ENCODE measurements at regions not wholly inside any gene's neighbourhood (a gene's known extent, or its start where the extent isn't known, plus 50 kb on each side); places are given as distances from the start of the nearest gene placed in this dataset.
"Not testable (repeated sequence)": the region's sequence is repeated elsewhere in the genome, so short reads cannot be mapped to it uniquely, and the experiment has no call there.

DNA sequence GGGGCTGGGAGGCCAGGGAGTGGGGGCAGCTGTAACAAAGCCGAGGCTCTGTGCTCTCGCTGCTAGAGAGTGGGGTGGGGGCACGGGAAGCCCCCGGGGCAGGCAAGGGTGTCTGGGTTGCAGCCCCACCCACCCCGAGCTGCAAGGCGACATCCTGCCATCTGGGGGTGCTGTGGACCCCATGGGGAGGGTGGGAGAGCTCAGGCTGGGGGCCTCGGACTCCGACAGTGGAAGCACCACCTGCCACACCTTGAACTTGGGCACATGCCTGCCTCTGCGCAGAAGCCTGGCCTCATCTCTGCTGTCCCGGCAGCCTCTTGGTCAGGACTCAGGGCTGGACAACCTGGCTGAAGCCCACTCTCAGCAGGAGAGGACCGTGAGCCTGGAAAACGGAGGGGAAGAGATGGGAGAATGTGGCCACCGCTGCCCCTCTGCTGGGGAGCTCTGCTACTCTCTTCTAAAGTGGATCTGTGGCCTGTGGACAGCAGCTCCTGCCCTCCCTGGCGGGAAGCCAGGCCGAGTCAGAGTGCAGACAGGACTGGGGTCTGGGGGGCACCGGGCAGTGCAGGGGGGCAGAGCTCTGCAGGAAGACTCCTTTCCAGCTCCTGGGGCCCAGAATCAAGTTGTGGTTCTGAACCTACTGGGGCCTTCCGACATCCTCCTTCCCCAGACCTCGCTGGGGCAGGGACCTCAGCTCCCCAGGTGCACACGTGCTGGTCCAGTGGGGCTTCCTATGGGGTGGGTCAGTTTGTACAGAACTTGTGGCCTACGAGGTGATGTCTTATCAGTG lies 207.2 kb downstream of the BANP start:
- not testable (repeated sequence) for H3K4me3 ChIP-seq (ENCODE audit: low read depth, low read length); H3K27ac ChIP-seq (ENCODE audit: low read depth, low read length); H3K9ac ChIP-seq (ENCODE audit: low read depth, low read length); H3K27me3 ChIP-seq (ENCODE audit: control insufficient read depth, insufficient read depth, low read length); H3K4me1 ChIP-seq (ENCODE audit: control insufficient read depth, insufficient read depth, low read length); H3K36me3 ChIP-seq (ENCODE audit: control insufficient read depth, insufficient read depth, low read length); H3K9me3 ChIP-seq (ENCODE audit: control insufficient read depth, insufficient read depth, low read length)

- H3K4me1 ChIP-seq (ENCODE audit: control insufficient read depth, insufficient read depth, low read length); H3K36me3 ChIP-seq (ENCODE audit: control insufficient read depth, insufficient read depth, low read length); H3K9me3 ChIP-seq (ENCODE audit: control insufficient read depth, insufficient read depth, low read length); H3K9ac ChIP-seq (ENCODE audit: low read depth, low read length); H3K4me3 ChIP-seq (ENCODE audit: low read depth, low read length); H3K27me3 ChIP-seq (ENCODE audit: control insufficient read depth, insufficient read depth, low read length); H3K27ac ChIP-seq (ENCODE audit: low read depth, low read length): not testable (repeated sequence)
Observed at GRCh38 chr16:88159046-88159896, 208.0 kb downstream of the BANP start.

DNA sequence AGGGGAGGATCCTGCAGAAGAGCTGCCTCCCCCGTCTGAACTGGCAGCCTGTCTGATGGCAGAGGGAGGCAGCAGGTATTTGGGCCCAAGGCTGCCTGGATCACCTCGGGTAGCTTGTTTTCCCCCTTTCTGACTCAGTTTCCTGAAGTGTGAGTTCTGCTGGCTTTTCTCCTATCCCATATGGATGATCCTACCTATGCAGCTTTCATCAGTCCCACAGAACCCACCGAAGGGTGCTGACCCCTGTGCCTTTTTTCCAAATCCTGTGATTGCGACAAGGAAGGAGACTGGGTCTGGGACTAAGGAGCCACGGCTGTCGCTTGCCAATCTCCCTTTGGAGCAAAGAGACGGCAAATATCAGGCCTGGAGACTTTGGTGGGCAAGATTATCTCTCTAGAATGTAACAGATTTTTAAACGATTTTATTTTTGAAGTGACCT lies 208.7 kb downstream of the BANP start:
- not testable (repeated sequence) for H3K9ac ChIP-seq (ENCODE audit: low read depth, low read length); H3K9me3 ChIP-seq (ENCODE audit: control insufficient read depth, insufficient read depth, low read length); H3K36me3 ChIP-seq (ENCODE audit: control insufficient read depth, insufficient read depth, low read length); H3K4me3 ChIP-seq (ENCODE audit: low read depth, low read length); H3K27ac ChIP-seq (ENCODE audit: low read depth, low read length); H3K4me1 ChIP-seq (ENCODE audit: control insufficient read depth, insufficient read depth, low read length); H3K27me3 ChIP-seq (ENCODE audit: control insufficient read depth, insufficient read depth, low read length)

GRCh38 chr16:88161191-88161590 lies 210.0 kb downstream of the BANP start:
- H3K27ac ChIP-seq (ENCODE audit: low read depth, low read length); H3K4me3 ChIP-seq (ENCODE audit: low read depth, low read length): not testable (repeated sequence)

DNA sequence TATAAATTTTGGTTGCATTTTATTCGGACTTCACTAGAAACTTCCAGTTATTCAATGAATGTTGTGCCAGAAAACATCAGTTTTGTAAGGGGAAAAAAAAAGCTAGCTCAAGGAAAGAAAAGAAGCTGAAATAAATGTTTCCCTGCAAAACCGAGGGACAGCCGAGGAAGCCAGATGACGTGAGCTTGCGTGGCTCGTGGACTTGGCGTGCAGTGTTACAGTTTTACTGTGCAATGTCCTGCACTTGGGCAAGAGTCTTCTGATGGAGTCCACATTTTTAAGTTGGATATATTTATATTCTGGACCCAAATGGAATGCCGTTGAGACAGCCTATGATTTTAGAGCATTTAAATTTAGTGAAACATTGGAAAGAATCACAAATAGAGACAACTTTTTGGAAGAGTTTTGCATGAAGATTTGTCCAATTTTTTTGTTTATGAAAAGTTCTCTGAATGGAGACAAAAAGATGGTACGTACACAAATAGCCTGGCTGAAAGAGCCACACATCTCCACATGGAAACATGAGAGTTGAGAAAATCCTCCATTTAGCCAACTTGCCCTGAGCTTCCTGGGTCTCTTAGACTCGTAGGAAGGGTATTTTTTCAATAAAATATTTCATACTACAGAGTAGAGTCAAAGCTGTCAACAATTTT lies 210.5 kb downstream of the BANP start:
- not testable (repeated sequence) for H3K9me3 ChIP-seq (ENCODE audit: control insufficient read depth, insufficient read depth, low read length); H3K9ac ChIP-seq (ENCODE audit: low read depth, low read length); H3K36me3 ChIP-seq (ENCODE audit: control insufficient read depth, insufficient read depth, low read length); H3K4me3 ChIP-seq (ENCODE audit: low read depth, low read length); H3K4me1 ChIP-seq (ENCODE audit: control insufficient read depth, insufficient read depth, low read length); H3K27me3 ChIP-seq (ENCODE audit: control insufficient read depth, insufficient read depth, low read length); H3K27ac ChIP-seq (ENCODE audit: low read depth, low read length)

More at GRCh38 chr16:88161191-88161590, 210.0 kb downstream of the BANP start:
- H3K27me3 ChIP-seq (ENCODE audit: control insufficient read depth, insufficient read depth, low read length); H3K4me1 ChIP-seq (ENCODE audit: control insufficient read depth, insufficient read depth, low read length); H3K9ac ChIP-seq (ENCODE audit: low read depth, low read length); H3K9me3 ChIP-seq (ENCODE audit: control insufficient read depth, insufficient read depth, low read length); H3K36me3 ChIP-seq (ENCODE audit: control insufficient read depth, insufficient read depth, low read length): not testable (repeated sequence)

- not testable (repeated sequence) for H3K27ac ChIP-seq (ENCODE audit: low read depth, low read length); H3K4me1 ChIP-seq (ENCODE audit: control insufficient read depth, insufficient read depth, low read length); H3K27me3 ChIP-seq (ENCODE audit: control insufficient read depth, insufficient read depth, low read length); H3K9me3 ChIP-seq (ENCODE audit: control insufficient read depth, insufficient read depth, low read length); H3K36me3 ChIP-seq (ENCODE audit: control insufficient read depth, insufficient read depth, low read length); H3K4me3 ChIP-seq (ENCODE audit: low read depth, low read length); H3K9ac ChIP-seq (ENCODE audit: low read depth, low read length)
Observed at GRCh38 chr16:88162778-88163177, 211.5 kb downstream of the BANP start.

GRCh38 chr16:88164196-88165039 lies 213.2 kb downstream of the BANP start:
- H3K27me3 ChIP-seq (ENCODE audit: control insufficient read depth, insufficient read depth, low read length); H3K4me1 ChIP-seq (ENCODE audit: control insufficient read depth, insufficient read depth, low read length); H3K36me3 ChIP-seq (ENCODE audit: control insufficient read depth, insufficient read depth, low read length); H3K9me3 ChIP-seq (ENCODE audit: control insufficient read depth, insufficient read depth, low read length); H3K4me3 ChIP-seq (ENCODE audit: low read depth, low read length); H3K27ac ChIP-seq (ENCODE audit: low read depth, low read length); H3K9ac ChIP-seq (ENCODE audit: low read depth, low read length): not testable (repeated sequence)

DNA sequence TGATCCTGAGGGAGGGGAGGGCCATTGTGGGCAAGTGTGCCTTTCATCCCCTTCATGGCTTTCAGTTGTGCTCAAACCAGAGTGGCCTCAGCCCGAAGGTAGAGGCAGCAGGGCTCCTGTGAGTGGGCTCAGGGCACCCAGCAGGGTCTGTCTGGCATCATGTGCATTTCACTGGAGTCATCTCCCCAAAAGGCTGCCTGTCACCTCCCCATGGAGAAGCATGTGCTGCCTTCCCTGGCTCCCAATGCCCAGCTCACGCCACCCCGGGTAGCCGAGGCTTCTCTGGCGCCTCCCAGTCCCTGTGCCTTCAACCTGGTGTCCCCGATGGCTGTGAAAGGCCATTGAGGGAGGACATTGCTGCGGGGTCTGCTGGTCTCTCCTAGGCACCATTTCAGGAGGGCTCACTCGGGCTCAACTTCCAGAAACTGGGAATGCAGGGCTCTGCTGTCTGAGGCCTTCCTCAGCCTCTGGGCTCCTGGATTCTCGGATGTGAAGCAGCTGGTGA lies 213.9 kb downstream of the BANP start:
- H3K9me3 ChIP-seq (ENCODE audit: control insufficient read depth, insufficient read depth, low read length); H3K27me3 ChIP-seq (ENCODE audit: control insufficient read depth, insufficient read depth, low read length); H3K9ac ChIP-seq (ENCODE audit: low read depth, low read length); H3K27ac ChIP-seq (ENCODE audit: low read depth, low read length); H3K36me3 ChIP-seq (ENCODE audit: control insufficient read depth, insufficient read depth, low read length); H3K4me3 ChIP-seq (ENCODE audit: low read depth, low read length); H3K4me1 ChIP-seq (ENCODE audit: control insufficient read depth, insufficient read depth, low read length): not testable (repeated sequence)

DNA sequence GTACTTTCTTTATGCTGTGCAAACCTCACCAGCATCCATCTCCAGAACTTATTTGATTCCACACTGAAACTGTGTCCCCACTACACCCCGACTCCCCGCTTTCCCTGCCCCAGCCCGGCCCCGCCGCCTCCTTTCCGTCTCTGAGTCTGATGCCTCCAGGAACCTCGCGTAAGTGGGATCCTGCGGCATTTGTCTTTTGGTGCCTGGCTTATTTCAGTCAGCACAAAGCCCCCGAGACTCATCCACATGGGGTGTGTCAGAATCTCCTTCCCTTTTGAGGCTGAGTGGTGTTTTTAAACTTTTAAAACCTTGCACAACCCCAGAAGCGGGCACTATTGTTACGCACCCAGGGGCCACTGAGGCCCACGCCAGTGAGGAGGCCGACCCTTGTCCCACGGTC lies 214.4 kb downstream of the BANP start:
- not testable (repeated sequence) for H3K9ac ChIP-seq (ENCODE audit: low read depth, low read length); H3K27ac ChIP-seq (ENCODE audit: low read depth, low read length); H3K27me3 ChIP-seq (ENCODE audit: control insufficient read depth, insufficient read depth, low read length); H3K36me3 ChIP-seq (ENCODE audit: control insufficient read depth, insufficient read depth, low read length); H3K4me1 ChIP-seq (ENCODE audit: control insufficient read depth, insufficient read depth, low read length); H3K9me3 ChIP-seq (ENCODE audit: control insufficient read depth, insufficient read depth, low read length); H3K4me3 ChIP-seq (ENCODE audit: low read depth, low read length)

DNA sequence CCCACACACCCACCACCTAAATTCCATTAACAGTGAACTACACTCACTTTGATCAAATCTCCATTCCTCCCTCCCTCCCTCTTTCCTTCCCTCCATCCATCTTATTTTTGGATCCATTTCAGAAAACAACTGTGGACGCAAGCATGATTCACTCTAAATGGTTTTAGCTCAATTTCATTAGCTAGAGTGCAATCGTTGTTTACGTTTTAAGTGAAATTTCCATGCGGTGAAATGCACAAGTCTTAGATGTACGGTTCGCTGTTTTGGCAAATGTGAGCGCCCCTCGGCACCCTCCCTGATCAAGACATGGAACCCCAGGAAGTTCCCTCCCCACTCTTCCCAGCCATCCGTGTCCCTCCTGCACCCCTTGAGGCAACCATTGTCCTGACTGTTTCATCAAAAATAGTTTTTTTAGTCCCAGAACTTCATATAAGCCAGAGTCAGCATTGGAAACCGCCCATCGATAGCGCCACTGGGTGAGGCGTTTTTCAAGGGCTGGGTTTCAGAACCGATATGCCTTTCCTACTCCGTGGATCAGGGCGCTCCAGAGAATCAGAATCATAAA lies 215.1 kb downstream of the BANP start:
- H3K9me3 ChIP-seq (ENCODE audit: control insufficient read depth, insufficient read depth, low read length); H3K27me3 ChIP-seq (ENCODE audit: control insufficient read depth, insufficient read depth, low read length); H3K27ac ChIP-seq (ENCODE audit: low read depth, low read length); H3K4me1 ChIP-seq (ENCODE audit: control insufficient read depth, insufficient read depth, low read length); H3K9ac ChIP-seq (ENCODE audit: low read depth, low read length); H3K4me3 ChIP-seq (ENCODE audit: low read depth, low read length); H3K36me3 ChIP-seq (ENCODE audit: control insufficient read depth, insufficient read depth, low read length): not testable (repeated sequence)
